ENCODE measurements at regions not wholly inside any gene's neighbourhood (a gene's known extent, or its start where the extent isn't known, plus 50 kb on each side); places are given as distances from the start of the nearest gene placed in this dataset.

GRCh38 chr20:40336533-40336932 is 352.5 kb downstream of the MAFB start:
- no peak overlapping the region for H3K4me3 ChIP-seq (ENCODE audit: low read length in 3 of 3)
- FAIRE-seq (no peak), DNase-seq (no peak)
- H3K9ac ChIP-seq (ENCODE audit: low read length in 3 of 3), result no peak overlapping the region
- H3K27me3 ChIP-seq (ENCODE audit: control insufficient read depth, insufficient read depth, low read length), result no peaks in the 10 kb centered on the region
- H3K27ac ChIP-seq (ENCODE audit: low read depth in 2 of 2, low read length in 2 of 2), result no peak overlapping the region
- H3K4me1 ChIP-seq (ENCODE audit: control insufficient read depth in 2 of 3, insufficient read depth in 2 of 3, low read depth in 1 of 3, low read length in 3 of 3), result no peaks in the 10 kb centered on the region
- no peaks in the 10 kb centered on the region for H3K36me3 ChIP-seq (ENCODE audit: control insufficient read depth in 2 of 3, insufficient read depth in 3 of 3, low read length in 3 of 3)
- TF ChIP-seq, protein P1, sequence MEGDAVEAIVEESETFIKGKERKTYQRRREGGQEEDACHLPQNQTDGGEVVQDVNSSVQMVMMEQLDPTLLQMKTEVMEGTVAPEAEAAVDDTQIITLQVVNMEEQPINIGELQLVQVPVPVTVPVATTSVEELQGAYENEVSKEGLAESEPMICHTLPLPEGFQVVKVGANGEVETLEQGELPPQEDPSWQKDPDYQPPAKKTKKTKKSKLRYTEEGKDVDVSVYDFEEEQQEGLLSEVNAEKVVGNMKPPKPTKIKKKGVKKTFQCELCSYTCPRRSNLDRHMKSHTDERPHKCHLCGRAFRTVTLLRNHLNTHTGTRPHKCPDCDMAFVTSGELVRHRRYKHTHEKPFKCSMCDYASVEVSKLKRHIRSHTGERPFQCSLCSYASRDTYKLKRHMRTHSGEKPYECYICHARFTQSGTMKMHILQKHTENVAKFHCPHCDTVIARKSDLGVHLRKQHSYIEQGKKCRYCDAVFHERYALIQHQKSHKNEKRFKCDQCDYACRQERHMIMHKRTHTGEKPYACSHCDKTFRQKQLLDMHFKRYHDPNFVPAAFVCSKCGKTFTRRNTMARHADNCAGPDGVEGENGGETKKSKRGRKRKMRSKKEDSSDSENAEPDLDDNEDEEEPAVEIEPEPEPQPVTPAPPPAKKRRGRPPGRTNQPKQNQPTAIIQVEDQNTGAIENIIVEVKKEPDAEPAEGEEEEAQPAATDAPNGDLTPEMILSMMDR (IDR thresholded peaks at IDR 0.05; ENCODE audit: borderline replicate concordance, extremely low read depth, insufficient read depth), result no peak
- H3K9me3 ChIP-seq (ENCODE audit: control insufficient read depth in 2 of 3, insufficient read depth in 1 of 3, low read length in 3 of 3), result no peaks in the 10 kb centered on the region
- intact Hi-C loops (cut with DNase I), result no loop called here

GRCh38 chr20:40335901-40336351 is 353.1 kb downstream of the MAFB start:
- H3K9ac ChIP-seq (ENCODE audit: low read length in 3 of 3), result no peak overlapping the region
- DNase-seq (no peak), FAIRE-seq (no peak)
- H3K27me3 ChIP-seq (ENCODE audit: control insufficient read depth, insufficient read depth, low read length), result no peaks in the 10 kb centered on the region
- H3K4me3 ChIP-seq (ENCODE audit: low read length in 3 of 3), result no peak overlapping the region
- intact Hi-C loops (cut with DNase I), result no loop called here
- no peaks in the 10 kb centered on the region for H3K4me1 ChIP-seq (ENCODE audit: control insufficient read depth in 2 of 3, insufficient read depth in 2 of 3, low read depth in 1 of 3, low read length in 3 of 3)
- H3K27ac ChIP-seq (ENCODE audit: low read depth in 2 of 2, low read length in 2 of 2), result no peak overlapping the region
- TF ChIP-seq, protein P1 (IDR thresholded peaks at IDR 0.05; ENCODE audit: borderline replicate concordance, extremely low read depth, insufficient read depth), result no peak
- H3K36me3 ChIP-seq (ENCODE audit: control insufficient read depth in 2 of 3, insufficient read depth in 3 of 3, low read length in 3 of 3), result no peaks in the 10 kb centered on the region
- no peaks in the 10 kb centered on the region for H3K9me3 ChIP-seq (ENCODE audit: control insufficient read depth in 2 of 3, insufficient read depth in 1 of 3, low read length in 3 of 3)

DNA sequence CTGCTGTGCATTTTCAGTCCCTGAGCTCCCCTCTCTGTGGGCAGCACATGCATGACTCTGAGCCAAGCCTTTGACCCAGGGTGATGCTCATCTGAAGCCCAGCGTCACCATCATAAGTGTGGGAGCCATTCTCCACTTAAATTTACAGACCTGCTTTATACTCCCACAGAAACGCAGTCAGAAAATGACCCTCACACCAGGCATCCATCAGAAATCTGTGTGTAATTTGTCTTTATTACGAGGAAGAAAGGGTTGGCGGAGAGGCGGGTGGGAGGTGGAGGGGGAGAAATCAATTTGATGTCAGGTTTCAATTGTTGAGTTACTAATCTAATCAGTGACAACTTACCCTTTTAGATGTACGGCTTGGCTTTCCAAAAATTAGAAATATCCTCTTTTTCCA is 353.6 kb downstream of the MAFB start:
- TF ChIP-seq, protein P1 (IDR thresholded peaks at IDR 0.05; ENCODE audit: borderline replicate concordance, extremely low read depth, insufficient read depth), result no peak
- Histone ChIP-seq H3K9me3 (ENCODE audit: control insufficient read depth in 2 of 3, insufficient read depth in 1 of 3, low read length in 3 of 3) (no peaks in the 10 kb centered on the region), H3K27ac (ENCODE audit: low read depth in 2 of 2, low read length in 2 of 2) (no peak overlapping the region), H3K36me3 (ENCODE audit: control insufficient read depth in 2 of 3, insufficient read depth in 3 of 3, low read length in 3 of 3) (no peaks in the 10 kb centered on the region), H3K27me3 (ENCODE audit: control insufficient read depth, insufficient read depth, low read length) (no peaks in the 10 kb centered on the region), H3K9ac (ENCODE audit: low read length in 3 of 3) (no peak overlapping the region), H3K4me1 (ENCODE audit: control insufficient read depth in 2 of 3, insufficient read depth in 2 of 3, low read depth in 1 of 3, low read length in 3 of 3) (no peaks in the 10 kb centered on the region), H3K4me3 (ENCODE audit: low read length in 3 of 3) (no peak overlapping the region)
- intact Hi-C loops (cut with DNase I), result no loop called here
- FAIRE-seq (no peak), DNase-seq (peak in 2 of 5 donors; percentile 25 to 47)

GRCh38 chr20:40333591-40333990 is 355.4 kb downstream of the MAFB start:
- no peak overlapping the region for H3K4me3 ChIP-seq (ENCODE audit: low read length in 3 of 3)
- H3K4me1 ChIP-seq (ENCODE audit: control insufficient read depth in 2 of 3, insufficient read depth in 2 of 3, low read depth in 1 of 3, low read length in 3 of 3), result no peaks in the 10 kb centered on the region
- FAIRE-seq, result no peak
- H3K27ac ChIP-seq (ENCODE audit: low read depth in 2 of 2, low read length in 2 of 2), result no peak overlapping the region
- TF ChIP-seq, protein P1 (IDR thresholded peaks at IDR 0.05; ENCODE audit: borderline replicate concordance, extremely low read depth, insufficient read depth), result no peak
- H3K36me3 ChIP-seq (ENCODE audit: control insufficient read depth in 2 of 3, insufficient read depth in 3 of 3, low read length in 3 of 3), result no peaks in the 10 kb centered on the region
- intact Hi-C loops (cut with DNase I), result no loop called here
- H3K9ac ChIP-seq (ENCODE audit: low read length in 3 of 3), result no peak overlapping the region
- no peaks in the 10 kb centered on the region for H3K27me3 ChIP-seq (ENCODE audit: control insufficient read depth, insufficient read depth, low read length)
- DNase-seq, result no peak
- H3K9me3 ChIP-seq (ENCODE audit: control insufficient read depth in 2 of 3, insufficient read depth in 1 of 3, low read length in 3 of 3), result no peaks in the 10 kb centered on the region

Data from kidney (tissue), 13 donors.